ENCODE measurements at regions not wholly inside any gene's neighbourhood (a gene's known extent, or its start where the extent isn't known, plus 50 kb on each side); places are given as distances from the start of the nearest gene placed in this dataset.
"Not testable (repeated sequence)": the region's sequence is repeated elsewhere in the genome, so short reads cannot be mapped to it uniquely, and the experiment has no call there.

DNA sequence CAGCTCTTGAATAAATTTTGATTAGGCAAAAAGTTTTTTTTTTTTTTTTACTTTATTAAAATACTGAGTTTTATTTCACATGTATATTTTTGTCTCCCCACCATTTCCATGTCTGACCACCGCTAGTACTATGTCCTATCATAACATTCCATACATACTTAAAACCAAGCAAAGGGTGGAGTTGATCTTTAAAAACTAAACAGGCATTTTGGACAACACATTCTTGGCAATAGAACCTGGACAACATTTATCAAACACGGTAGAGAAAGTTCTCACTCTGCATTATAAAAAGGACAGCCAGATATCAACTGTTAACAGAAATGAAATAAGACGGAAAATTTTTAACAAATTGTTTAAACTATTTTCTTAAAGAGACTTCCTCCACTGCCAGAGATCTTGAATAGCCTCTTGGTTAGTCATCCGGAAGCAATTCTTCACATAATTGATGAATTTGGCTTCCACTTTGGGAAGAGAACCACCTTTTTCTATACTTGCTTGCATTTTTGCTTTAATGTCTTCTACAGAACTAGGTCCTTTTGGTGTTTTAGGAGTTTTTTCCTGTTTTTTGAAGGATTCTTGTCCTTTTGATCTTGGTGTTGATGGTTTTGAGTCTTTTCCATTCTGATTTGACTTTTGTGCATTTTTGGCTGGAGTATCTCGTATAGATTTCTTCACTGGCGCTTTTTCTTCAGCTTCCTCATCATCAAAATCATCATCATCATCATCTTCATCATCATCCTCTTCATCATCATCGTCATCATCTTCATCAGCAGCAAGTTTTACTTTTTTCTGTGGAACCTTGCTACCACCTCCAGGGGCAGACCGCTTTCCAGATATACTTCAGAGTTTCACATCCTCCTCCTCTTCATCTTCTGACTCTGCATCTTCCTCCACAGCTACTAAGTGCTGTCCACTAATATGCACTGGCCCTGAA is 58.7 kb downstream of the POU5F2 start:
- H3K36me3 ChIP-seq; H3K27ac ChIP-seq; H3K27me3 ChIP-seq; ATAC-seq; H3K4me1 ChIP-seq; H3K9me3 ChIP-seq; intact Hi-C loops (cut with DNase I); DNase-seq; H3K4me3 ChIP-seq: not testable (repeated sequence)
- WGBS (ENCODE audit: insufficient coverage, low coverage, low lambda C conversion rate, missing lambda C conversion rate): 79% methylated on average over 6 of the region's 8 CpGs

DNA sequence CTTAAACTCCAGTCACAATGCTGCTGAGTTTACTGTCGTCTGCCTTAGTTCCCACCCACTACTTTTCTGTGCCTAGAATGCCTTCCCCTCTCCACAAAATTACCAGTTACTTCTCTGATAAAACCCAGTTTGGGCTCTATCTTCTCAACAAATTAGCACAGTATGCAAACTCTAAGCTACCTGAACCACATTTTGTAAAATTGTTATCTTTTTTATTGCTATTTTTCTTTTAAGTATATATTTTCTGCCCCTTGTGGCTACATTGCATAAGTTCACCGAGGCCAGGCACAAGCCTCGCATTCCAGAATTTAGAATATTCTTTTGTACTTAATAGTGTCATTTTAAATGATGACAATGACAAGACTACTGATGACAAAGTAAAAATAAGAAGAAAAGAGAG is 60.0 kb downstream of the POU5F2 start:
- ATAC-seq (no peak), DNase-seq (no peak)
- Histone ChIP-seq H3K4me3 (no peak overlapping the region), H3K27ac (no peak overlapping the region), H3K9me3 (no peaks in the 10 kb centered on the region), H3K27me3 (no peaks in the 10 kb centered on the region), H3K36me3 (no peaks in the 10 kb centered on the region), H3K4me1 (peaks cover 0 to 4% (median 0%) of the 10 kb centered on the region in 4 donors)
- TF ChIP-seq, protein P1, sequence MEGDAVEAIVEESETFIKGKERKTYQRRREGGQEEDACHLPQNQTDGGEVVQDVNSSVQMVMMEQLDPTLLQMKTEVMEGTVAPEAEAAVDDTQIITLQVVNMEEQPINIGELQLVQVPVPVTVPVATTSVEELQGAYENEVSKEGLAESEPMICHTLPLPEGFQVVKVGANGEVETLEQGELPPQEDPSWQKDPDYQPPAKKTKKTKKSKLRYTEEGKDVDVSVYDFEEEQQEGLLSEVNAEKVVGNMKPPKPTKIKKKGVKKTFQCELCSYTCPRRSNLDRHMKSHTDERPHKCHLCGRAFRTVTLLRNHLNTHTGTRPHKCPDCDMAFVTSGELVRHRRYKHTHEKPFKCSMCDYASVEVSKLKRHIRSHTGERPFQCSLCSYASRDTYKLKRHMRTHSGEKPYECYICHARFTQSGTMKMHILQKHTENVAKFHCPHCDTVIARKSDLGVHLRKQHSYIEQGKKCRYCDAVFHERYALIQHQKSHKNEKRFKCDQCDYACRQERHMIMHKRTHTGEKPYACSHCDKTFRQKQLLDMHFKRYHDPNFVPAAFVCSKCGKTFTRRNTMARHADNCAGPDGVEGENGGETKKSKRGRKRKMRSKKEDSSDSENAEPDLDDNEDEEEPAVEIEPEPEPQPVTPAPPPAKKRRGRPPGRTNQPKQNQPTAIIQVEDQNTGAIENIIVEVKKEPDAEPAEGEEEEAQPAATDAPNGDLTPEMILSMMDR (IDR thresholded peaks at IDR 0.05): no peak
- no peak for TF ChIP-seq POLR2A (IDR thresholded peaks at IDR 0.05)
- 85% methylated on average over 2 of the region's 3 CpGs for WGBS (ENCODE audit: insufficient coverage, low coverage, low lambda C conversion rate, missing lambda C conversion rate)
- intact Hi-C loops (cut with DNase I): no loop called here

DNA sequence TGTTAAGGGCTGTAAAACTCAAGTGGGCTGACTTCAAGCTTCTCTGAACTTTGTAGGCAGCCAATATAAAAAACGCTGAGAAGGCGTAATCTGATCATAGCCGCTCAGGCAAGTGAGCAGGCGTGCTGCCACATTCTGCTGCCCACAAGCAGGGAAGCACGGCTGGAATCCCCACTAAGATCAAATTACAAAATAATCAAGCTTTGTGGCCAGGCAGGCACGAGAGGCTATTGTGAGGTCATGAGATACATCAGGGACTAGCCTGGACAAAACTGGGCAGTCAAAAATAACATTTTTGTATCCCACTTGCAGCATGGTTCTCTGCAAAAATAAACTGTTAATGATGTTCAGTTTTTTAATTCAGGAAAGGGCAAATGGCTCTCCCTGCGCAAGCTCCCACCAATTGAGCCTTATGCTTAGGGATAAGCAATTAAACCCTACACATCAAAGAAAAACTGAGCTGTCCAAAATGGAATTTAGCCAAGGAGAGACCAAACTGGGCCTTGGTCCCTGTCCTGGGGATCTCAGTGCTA is 64.0 kb downstream of the POU5F2 start:
- peak in 3 of 4 donors; percentile 14 to 44 (median 39) for ATAC-seq
- 56% methylated on average over 7 of the region's 7 CpGs for WGBS (ENCODE audit: insufficient coverage, low coverage, low lambda C conversion rate, missing lambda C conversion rate)
- no peak overlapping the region for H3K4me3 ChIP-seq
- H3K27me3 ChIP-seq: no peaks in the 10 kb centered on the region
- H3K27ac ChIP-seq: no peak overlapping the region
- intact Hi-C loops (cut with DNase I): no loop called here
- H3K4me1 ChIP-seq: peaks cover 0 to 16% (median 0%) of the 10 kb centered on the region in 4 donors
- TF ChIP-seq, protein P1 (IDR thresholded peaks at IDR 0.05): no peak
- no peak for TF ChIP-seq POLR2A (IDR thresholded peaks at IDR 0.05)
- H3K9me3 ChIP-seq: no peaks in the 10 kb centered on the region
- no peaks in the 10 kb centered on the region for H3K36me3 ChIP-seq
- no peak for DNase-seq

DNA sequence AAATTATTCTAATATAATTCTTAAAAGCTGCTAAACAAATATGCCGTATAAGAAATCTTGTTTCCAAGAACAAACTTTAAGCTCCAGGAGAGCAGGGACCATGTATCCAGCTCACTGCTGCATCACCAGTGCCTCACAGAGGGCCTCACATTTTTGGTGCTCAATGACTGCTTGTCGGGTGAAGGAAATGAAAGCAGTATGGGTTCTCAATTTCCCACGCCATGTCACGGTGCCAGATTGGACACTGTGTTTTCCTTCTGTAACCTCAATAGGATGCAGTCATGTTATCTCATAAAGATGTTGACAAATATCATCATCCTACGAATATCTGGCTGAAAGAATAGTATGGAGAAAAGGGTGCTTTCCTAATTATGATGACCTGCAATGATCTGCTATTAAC is 64.7 kb downstream of the POU5F2 start:
- Histone ChIP-seq H3K4me3 (no peak overlapping the region), H3K4me1 (peaks cover 0 to 16% (median 0%) of the 10 kb centered on the region in 4 donors), H3K27ac (no peak overlapping the region), H3K27me3 (no peaks in the 10 kb centered on the region), H3K9me3 (no peaks in the 10 kb centered on the region), H3K36me3 (no peaks in the 10 kb centered on the region)
- WGBS (ENCODE audit: insufficient coverage, low coverage, low lambda C conversion rate, missing lambda C conversion rate): 88% methylated on average over 5 of the region's 5 CpGs
- no peak for TF ChIP-seq POLR2A (IDR thresholded peaks at IDR 0.05)
- TF ChIP-seq, protein P1 (IDR thresholded peaks at IDR 0.05): no peak
- DNase-seq (no peak), ATAC-seq (no peak)
- intact Hi-C loops (cut with DNase I): no loop called here
